ENCODE measurements at regions not wholly inside any gene's neighbourhood (a gene's known extent, or its start where the extent isn't known, plus 50 kb on each side); places are given as distances from the start of the nearest gene placed in this dataset.

GRCh38 chr10:78746155-78746763 lies 322.5 kb upstream of the ZMIZ1 start:
- Histone ChIP-seq H3K9me3 (no peaks in the 10 kb centered on the region), H3K27me3 (no peaks in the 10 kb centered on the region), H3K27ac (no peak overlapping the region), H3K4me1 (peaks cover 0 to 49% (median 24%) of the 10 kb centered on the region in 4 donors), H3K4me3 (no peak overlapping the region), H3K36me3 (no peaks in the 10 kb centered on the region)
- WGBS (ENCODE audit: insufficient coverage, low coverage, low lambda C conversion rate, missing lambda C conversion rate): 80% methylated on average over 1 of the region's 11 CpGs
- intact Hi-C loops (cut with DNase I): no loop called here
- TF ChIP-seq POLR2A (IDR thresholded peaks at IDR 0.05) (no peak), CTCF (IDR thresholded peaks at IDR 0.05) (no peak)
- DNase-seq: no peak
- ATAC-seq: no peak

GRCh38 chr10:78747401-78748234 lies 321.1 kb upstream of the ZMIZ1 start:
- DNase-seq: no peak
- TF ChIP-seq CTCF (IDR thresholded peaks at IDR 0.05): no peak
- TF ChIP-seq POLR2A (IDR thresholded peaks at IDR 0.05): no peak
- WGBS (ENCODE audit: insufficient coverage, low coverage, low lambda C conversion rate, missing lambda C conversion rate): 96% methylated on average over 14 of the region's 14 CpGs
- Histone ChIP-seq H3K4me1 (peaks cover 0 to 36% (median 17%) of the 10 kb centered on the region in 4 donors), H3K27me3 (no peaks in the 10 kb centered on the region), H3K9me3 (no peaks in the 10 kb centered on the region), H3K36me3 (no peaks in the 10 kb centered on the region), H3K4me3 (no peak overlapping the region), H3K27ac (no peak overlapping the region)
- ATAC-seq: no peak
- intact Hi-C loops (cut with DNase I): no loop called here

- intact Hi-C loops (cut with DNase I): no loop called here
- 94% methylated on average over 4 of the region's 4 CpGs for WGBS (ENCODE audit: insufficient coverage, low coverage, low lambda C conversion rate, missing lambda C conversion rate)
Measured at GRCh38 chr10:78748235-78748533, 320.6 kb upstream of the ZMIZ1 start.

DNA sequence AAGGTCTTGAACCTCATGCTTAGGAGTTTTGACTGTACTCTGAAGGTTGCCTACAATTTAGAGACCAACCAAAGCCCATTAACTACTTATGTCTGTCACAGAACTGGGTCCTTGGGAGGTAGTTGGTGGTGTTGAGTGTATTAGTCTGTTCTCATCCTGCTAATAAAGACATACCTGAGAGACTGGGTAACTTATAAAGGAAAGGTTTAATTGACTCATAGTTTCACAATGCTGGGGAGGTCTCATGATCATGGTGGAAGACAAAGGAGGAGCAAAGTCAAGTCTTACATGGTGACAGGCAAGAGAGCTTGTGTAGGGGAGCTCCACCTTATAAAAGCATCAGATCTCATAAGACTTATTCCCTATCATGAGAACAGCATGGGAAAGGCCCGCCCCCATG lies 319.6 kb upstream of the ZMIZ1 start:
- no CpG with 5 or more reads among the region's 1 CpG for WGBS (ENCODE audit: insufficient coverage, low coverage, low lambda C conversion rate, missing lambda C conversion rate)
- Histone ChIP-seq H3K4me1 (peaks cover 0 to 25% (median 12%) of the 10 kb centered on the region in 4 donors), H3K27me3 (no peaks in the 10 kb centered on the region), H3K4me3 (no peak overlapping the region), H3K36me3 (no peaks in the 10 kb centered on the region), H3K27ac (no peak overlapping the region), H3K9me3 (no peaks in the 10 kb centered on the region)
- TF ChIP-seq CTCF (IDR thresholded peaks at IDR 0.05) (no peak), POLR2A (IDR thresholded peaks at IDR 0.05) (no peak)
- intact Hi-C loops (cut with DNase I): no loop called here
- DNase-seq: no peak
- ATAC-seq: no peak

More at GRCh38 chr10:78748235-78748533, 320.6 kb upstream of the ZMIZ1 start:
- H3K36me3 ChIP-seq: no peaks in the 10 kb centered on the region
- H3K4me3 ChIP-seq: no peak overlapping the region
- ATAC-seq: no peak
- no peaks in the 10 kb centered on the region for H3K27me3 ChIP-seq
- H3K9me3 ChIP-seq: no peaks in the 10 kb centered on the region
- peaks cover 0 to 30% (median 17%) of the 10 kb centered on the region in 4 donors for H3K4me1 ChIP-seq
- H3K27ac ChIP-seq: no peak overlapping the region
- DNase-seq: no peak
- TF ChIP-seq POLR2A (IDR thresholded peaks at IDR 0.05) (no peak), CTCF (IDR thresholded peaks at IDR 0.05) (no peak)

Measured in right lobe of liver (tissue), 6 donors.